ENCODE measurements at regions not wholly inside any gene's neighbourhood (a gene's known extent, or its start where the extent isn't known, plus 50 kb on each side); places are given as distances from the start of the nearest gene placed in this dataset.

DNA sequence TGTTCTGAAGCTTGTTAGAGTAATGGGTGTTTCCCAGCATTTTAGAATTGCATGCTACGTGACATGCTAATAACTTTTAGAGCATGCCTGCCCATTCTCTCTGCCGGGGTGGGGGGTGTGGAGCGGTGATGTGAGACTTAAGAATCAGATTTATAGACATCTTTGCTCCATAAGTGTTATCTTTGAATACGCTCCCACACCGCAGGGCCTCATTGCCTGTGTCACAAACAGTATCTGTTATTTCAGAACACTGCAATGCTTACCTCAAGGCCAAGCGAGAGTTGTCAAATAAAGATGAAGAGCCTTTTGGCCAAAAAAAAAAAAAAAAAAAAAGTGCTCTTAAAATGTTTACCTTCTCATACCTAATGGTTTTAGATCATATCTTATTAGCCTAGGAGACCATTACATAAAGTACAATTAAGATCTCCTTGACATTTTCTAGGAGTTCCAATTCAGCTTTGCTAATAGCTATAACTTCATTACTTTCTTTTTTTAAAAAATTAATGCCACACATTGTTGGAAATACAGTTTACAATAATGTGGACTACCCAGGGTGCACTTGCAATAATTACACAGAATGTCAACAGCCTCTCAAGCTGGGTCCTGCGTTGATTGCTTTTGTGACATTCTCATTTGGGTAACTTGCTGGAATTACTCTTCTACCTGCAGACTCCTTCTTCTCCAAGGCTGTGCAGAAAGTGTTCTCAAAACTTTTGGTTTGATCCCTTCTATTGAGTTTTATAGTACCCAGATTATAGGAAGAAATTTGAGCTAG, 525.3 kb downstream of the KLF12 start (continued):
- TF ChIP-seq, protein P1, sequence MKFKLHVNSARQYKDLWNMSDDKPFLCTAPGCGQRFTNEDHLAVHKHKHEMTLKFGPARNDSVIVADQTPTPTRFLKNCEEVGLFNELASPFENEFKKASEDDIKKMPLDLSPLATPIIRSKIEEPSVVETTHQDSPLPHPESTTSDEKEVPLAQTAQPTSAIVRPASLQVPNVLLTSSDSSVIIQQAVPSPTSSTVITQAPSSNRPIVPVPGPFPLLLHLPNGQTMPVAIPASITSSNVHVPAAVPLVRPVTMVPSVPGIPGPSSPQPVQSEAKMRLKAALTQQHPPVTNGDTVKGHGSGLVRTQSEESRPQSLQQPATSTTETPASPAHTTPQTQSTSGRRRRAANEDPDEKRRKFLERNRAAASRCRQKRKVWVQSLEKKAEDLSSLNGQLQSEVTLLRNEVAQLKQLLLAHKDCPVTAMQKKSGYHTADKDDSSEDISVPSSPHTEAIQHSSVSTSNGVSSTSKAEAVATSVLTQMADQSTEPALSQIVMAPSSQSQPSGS (tag by site-specific recombination; IDR thresholded peaks at IDR 0.05; ENCODE audit: low read depth) = no peak
- TF ChIP-seq, protein P2, sequence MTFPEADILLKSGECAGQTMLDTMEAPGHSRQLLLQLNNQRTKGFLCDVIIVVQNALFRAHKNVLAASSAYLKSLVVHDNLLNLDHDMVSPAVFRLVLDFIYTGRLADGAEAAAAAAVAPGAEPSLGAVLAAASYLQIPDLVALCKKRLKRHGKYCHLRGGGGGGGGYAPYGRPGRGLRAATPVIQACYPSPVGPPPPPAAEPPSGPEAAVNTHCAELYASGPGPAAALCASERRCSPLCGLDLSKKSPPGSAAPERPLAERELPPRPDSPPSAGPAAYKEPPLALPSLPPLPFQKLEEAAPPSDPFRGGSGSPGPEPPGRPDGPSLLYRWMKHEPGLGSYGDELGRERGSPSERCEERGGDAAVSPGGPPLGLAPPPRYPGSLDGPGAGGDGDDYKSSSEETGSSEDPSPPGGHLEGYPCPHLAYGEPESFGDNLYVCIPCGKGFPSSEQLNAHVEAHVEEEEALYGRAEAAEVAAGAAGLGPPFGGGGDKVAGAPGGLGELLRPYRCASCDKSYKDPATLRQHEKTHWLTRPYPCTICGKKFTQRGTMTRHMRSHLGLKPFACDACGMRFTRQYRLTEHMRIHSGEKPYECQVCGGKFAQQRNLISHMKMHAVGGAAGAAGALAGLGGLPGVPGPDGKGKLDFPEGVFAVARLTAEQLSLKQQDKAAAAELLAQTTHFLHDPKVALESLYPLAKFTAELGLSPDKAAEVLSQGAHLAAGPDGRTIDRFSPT (tag by site-specific recombination; IDR thresholded peaks at IDR 0.05) = peak; percentile 40; the same call in 1 of the 2 replicates
- TF ChIP-seq, protein P3, sequence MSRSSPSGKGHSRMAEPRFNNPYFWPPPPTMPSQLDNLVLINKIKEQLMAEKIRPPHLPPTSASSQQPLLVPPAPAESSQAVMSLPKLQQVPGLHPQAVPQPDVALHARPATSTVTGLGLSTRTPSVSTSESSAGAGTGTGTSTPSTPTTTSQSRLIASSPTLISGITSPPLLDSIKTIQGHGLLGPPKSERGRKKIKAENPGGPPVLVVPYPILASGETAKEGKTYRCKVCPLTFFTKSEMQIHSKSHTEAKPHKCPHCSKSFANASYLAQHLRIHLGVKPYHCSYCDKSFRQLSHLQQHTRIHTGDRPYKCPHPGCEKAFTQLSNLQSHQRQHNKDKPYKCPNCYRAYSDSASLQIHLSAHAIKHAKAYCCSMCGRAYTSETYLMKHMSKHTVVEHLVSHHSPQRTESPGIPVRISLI (tag by site-specific recombination; IDR thresholded peaks at IDR 0.05) = peak; percentile 54; the same call in 1 of the 2 replicates
- TF ChIP-seq ZIC2 (tag by site-specific recombination; IDR thresholded peaks at IDR 0.05) = no peak
- TF ChIP-seq, protein P4, sequence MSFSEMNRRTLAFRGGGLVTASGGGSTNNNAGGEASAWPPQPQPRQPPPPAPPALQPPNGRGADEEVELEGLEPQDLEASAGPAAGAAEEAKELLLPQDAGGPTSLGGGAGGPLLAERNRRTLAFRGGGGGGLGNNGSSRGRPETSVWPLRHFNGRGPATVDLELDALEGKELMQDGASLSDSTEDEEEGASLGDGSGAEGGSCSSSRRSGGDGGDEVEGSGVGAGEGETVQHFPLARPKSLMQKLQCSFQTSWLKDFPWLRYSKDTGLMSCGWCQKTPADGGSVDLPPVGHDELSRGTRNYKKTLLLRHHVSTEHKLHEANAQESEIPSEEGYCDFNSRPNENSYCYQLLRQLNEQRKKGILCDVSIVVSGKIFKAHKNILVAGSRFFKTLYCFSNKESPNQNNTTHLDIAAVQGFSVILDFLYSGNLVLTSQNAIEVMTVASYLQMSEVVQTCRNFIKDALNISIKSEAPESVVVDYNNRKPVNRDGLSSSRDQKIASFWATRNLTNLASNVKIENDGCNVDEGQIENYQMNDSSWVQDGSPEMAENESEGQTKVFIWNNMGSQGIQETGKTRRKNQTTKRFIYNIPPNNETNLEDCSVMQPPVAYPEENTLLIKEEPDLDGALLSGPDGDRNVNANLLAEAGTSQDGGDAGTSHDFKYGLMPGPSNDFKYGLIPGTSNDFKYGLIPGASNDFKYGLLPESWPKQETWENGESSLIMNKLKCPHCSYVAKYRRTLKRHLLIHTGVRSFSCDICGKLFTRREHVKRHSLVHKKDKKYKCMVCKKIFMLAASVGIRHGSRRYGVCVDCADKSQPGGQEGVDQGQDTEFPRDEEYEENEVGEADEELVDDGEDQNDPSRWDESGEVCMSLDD (tag by site-specific recombination; IDR thresholded peaks at IDR 0.05) = no peak
- no peak for TF ChIP-seq ZNF830 (tag by site-specific recombination; IDR thresholded peaks at IDR 0.05; ENCODE audit: low read depth)
- no peak for TF ChIP-seq ZNF510 (tag by site-specific recombination; IDR thresholded peaks at IDR 0.05; ENCODE audit: insufficient replicate concordance)
- TF ChIP-seq ZNF138 (tag by site-specific recombination; IDR thresholded peaks at IDR 0.05; ENCODE audit: borderline replicate concordance) = no peak
- TF ChIP-seq ZNF561 (tag by site-specific recombination; IDR thresholded peaks at IDR 0.05; ENCODE audit: borderline replicate concordance) = no peak
- TF ChIP-seq ZFP3 (tag by site-specific recombination; IDR thresholded peaks at IDR 0.05; ENCODE audit: low read depth) = no peak
- TF ChIP-seq, protein P5, sequence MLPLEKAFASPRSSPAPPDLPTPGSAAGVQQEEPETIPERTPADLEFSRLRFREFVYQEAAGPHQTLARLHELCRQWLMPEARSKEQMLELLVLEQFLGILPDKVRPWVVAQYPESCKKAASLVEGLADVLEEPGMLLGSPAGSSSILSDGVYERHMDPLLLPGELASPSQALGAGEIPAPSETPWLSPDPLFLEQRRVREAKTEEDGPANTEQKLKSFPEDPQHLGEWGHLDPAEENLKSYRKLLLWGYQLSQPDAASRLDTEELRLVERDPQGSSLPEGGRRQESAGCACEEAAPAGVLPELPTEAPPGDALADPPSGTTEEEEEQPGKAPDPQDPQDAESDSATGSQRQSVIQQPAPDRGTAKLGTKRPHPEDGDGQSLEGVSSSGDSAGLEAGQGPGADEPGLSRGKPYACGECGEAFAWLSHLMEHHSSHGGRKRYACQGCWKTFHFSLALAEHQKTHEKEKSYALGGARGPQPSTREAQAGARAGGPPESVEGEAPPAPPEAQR (tag by site-specific recombination; IDR thresholded peaks at IDR 0.05) = no peak
- TF ChIP-seq ZNF624 (tag by site-specific recombination; IDR thresholded peaks at IDR 0.05) = no peak
- no peak for TF ChIP-seq ZNF10 (tag by site-specific recombination; IDR thresholded peaks at IDR 0.05)
- no peak for TF ChIP-seq ZNF324 (tag by site-specific recombination; IDR thresholded peaks at IDR 0.05)
- TF ChIP-seq ZNF791 (tag by site-specific recombination; IDR thresholded peaks at IDR 0.05) = no peak
- no peak for TF ChIP-seq ZNF202 (tag by site-specific recombination; IDR thresholded peaks at IDR 0.05; ENCODE audit: borderline replicate concordance)
- TF ChIP-seq, protein P6, sequence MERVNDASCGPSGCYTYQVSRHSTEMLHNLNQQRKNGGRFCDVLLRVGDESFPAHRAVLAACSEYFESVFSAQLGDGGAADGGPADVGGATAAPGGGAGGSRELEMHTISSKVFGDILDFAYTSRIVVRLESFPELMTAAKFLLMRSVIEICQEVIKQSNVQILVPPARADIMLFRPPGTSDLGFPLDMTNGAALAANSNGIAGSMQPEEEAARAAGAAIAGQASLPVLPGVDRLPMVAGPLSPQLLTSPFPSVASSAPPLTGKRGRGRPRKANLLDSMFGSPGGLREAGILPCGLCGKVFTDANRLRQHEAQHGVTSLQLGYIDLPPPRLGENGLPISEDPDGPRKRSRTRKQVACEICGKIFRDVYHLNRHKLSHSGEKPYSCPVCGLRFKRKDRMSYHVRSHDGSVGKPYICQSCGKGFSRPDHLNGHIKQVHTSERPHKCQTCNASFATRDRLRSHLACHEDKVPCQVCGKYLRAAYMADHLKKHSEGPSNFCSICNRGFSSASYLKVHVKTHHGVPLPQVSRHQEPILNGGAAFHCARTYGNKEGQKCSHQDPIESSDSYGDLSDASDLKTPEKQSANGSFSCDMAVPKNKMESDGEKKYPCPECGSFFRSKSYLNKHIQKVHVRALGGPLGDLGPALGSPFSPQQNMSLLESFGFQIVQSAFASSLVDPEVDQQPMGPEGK (tag by site-specific recombination; IDR thresholded peaks at IDR 0.05) = no peak
- TF ChIP-seq ZNF223 (tag by site-specific recombination; IDR thresholded peaks at IDR 0.05) = no peak
- TF ChIP-seq YY2 (tag by site-specific recombination; IDR thresholded peaks at IDR 0.05) = no peak
- no peak for TF ChIP-seq ZNF544 (tag by site-specific recombination; IDR thresholded peaks at IDR 0.05)
- no peak for TF ChIP-seq ZNF37A (tag by site-specific recombination; IDR thresholded peaks at IDR 0.05)
- no peak for TF ChIP-seq SP3 (tag by site-specific recombination; IDR thresholded peaks at IDR 0.05)
- TF ChIP-seq ZFHX2 (tag by site-specific recombination; conservative IDR thresholded peaks at IDR 0.05) = no peak
- no peak for TF ChIP-seq ZNF521 (tag by site-specific recombination; IDR thresholded peaks at IDR 0.05)
- TF ChIP-seq ZNF549 (tag by site-specific recombination; IDR thresholded peaks at IDR 0.05) = no peak
- TF ChIP-seq ZNF600 (tag by site-specific recombination; IDR thresholded peaks at IDR 0.05) = no peak
- no peak for TF ChIP-seq ZNF132 (tag by site-specific recombination; IDR thresholded peaks at IDR 0.05; ENCODE audit: borderline replicate concordance)

All from HEK293 (cell line).